ENCODE measurements at regions not wholly inside any gene's neighbourhood (a gene's known extent, or its start where the extent isn't known, plus 50 kb on each side); places are given as distances from the start of the nearest gene placed in this dataset.

GRCh38 chr7:115354925-115355324, 433.0 kb downstream of the MDFIC start:
- TF ChIP-seq EZH2phosphoT487 (IDR thresholded peaks at IDR 0.05; ENCODE audit: insufficient read depth, low read depth), result no peak
- no peak for TF ChIP-seq EZH2 (IDR thresholded peaks at IDR 0.05; ENCODE audit: insufficient read depth, poor library complexity, severe bottlenecking)
- in situ Hi-C loops (cut with MboI), result no loop called here

GRCh38 chr7:115352375-115352774, 430.5 kb downstream of the MDFIC start:
- H3K79me2 ChIP-seq (ENCODE audit: insufficient read depth), result no peaks in the 10 kb centered on the region
- no peak overlapping the region for H3K9ac ChIP-seq
- H3K9me3 ChIP-seq (ENCODE audit: low read depth), result no peaks in the 10 kb centered on the region
- 9 to 17% methylated on average over 2 of the region's 2 CpGs for WGBS, 2 experiments (ENCODE audit: low coverage in 1 of 2, low lambda C conversion rate in 2 of 2, missing lambda C conversion rate in 2 of 2)
- no peak overlapping the region for H3K4me3 ChIP-seq
- peaks cover 39% of the 10 kb centered on the region for H3K4me1 ChIP-seq (ENCODE audit: insufficient read depth)
- peaks cover 24% of the 10 kb centered on the region for H3F3A ChIP-seq (ENCODE audit: insufficient read depth)
- H4K20me1 ChIP-seq (ENCODE audit: insufficient read depth), result no peaks in the 10 kb centered on the region
- in situ Hi-C loops (cut with MboI), result no loop called here
- peak; percentile 90 for DNase-seq
- H3K4me2 ChIP-seq (ENCODE audit: unreplicated experiment), result peak overlapping the region; percentile 40
- H3K27me3 ChIP-seq (replicated peaks; ENCODE audit: insufficient read depth), result no peaks in the 10 kb centered on the region
- no peaks in the 10 kb centered on the region; the same call in 1 of the 2 replicates for H3K9me2 ChIP-seq (ENCODE audit: insufficient read depth)
- H3K36me3 ChIP-seq (ENCODE audit: low read depth), result no peaks in the 10 kb centered on the region
- peak overlapping the region; percentile 68 for H3K27ac ChIP-seq
- no peak for TF ChIP-seq EZH2 (IDR thresholded peaks at IDR 0.05; ENCODE audit: insufficient read depth, poor library complexity, severe bottlenecking)
- TF ChIP-seq EZH2phosphoT487 (IDR thresholded peaks at IDR 0.05; ENCODE audit: insufficient read depth, low read depth), result 0 out of 2 replicates have a peak, but pooled peaks have one; percentile 85
- H2AFZ ChIP-seq, result peak overlapping the region; percentile 73

More at GRCh38 chr7:115354925-115355324, 433.0 kb downstream of the MDFIC start:
- Histone ChIP-seq H3K4me2 (ENCODE audit: unreplicated experiment) (no peak overlapping the region), H4K20me1 (ENCODE audit: insufficient read depth) (no peaks in the 10 kb centered on the region), H3K27me3 (replicated peaks; ENCODE audit: insufficient read depth) (no peaks in the 10 kb centered on the region), H3F3A (ENCODE audit: insufficient read depth) (peaks cover 48% of the 10 kb centered on the region), H3K9ac (no peak overlapping the region), H3K9me3 (ENCODE audit: low read depth) (no peaks in the 10 kb centered on the region), H3K79me2 (ENCODE audit: insufficient read depth) (no peaks in the 10 kb centered on the region), H3K36me3 (ENCODE audit: low read depth) (no peaks in the 10 kb centered on the region), H3K4me1 (ENCODE audit: insufficient read depth) (peaks cover 50% of the 10 kb centered on the region), H3K27ac (no peak overlapping the region), H3K9me2 (ENCODE audit: insufficient read depth) (no peaks in the 10 kb centered on the region; the same call in 1 of the 2 replicates), H3K4me3 (no peak overlapping the region), H2AFZ (no peak overlapping the region)
- WGBS, 2 experiments (ENCODE audit: low coverage in 1 of 2, low lambda C conversion rate in 2 of 2, missing lambda C conversion rate in 2 of 2), result 98 to 100% methylated on average over 1 of the region's 1 CpG
- no peak for DNase-seq

GRCh38 chr7:115350764-115351163, 428.9 kb downstream of the MDFIC start:
- no peak for TF ChIP-seq EZH2 (IDR thresholded peaks at IDR 0.05; ENCODE audit: insufficient read depth, poor library complexity, severe bottlenecking)
- TF ChIP-seq EZH2phosphoT487 (IDR thresholded peaks at IDR 0.05; ENCODE audit: insufficient read depth, low read depth), result no peak
- WGBS, 2 experiments (ENCODE audit: low coverage in 1 of 2, low lambda C conversion rate in 2 of 2, missing lambda C conversion rate in 2 of 2), result 71% methylated on average over 1 of the region's 1 CpG

GRCh38 chr7:115349635-115350034, 427.7 kb downstream of the MDFIC start:
- no peak for DNase-seq
- no peaks in the 10 kb centered on the region for H3K79me2 ChIP-seq (ENCODE audit: insufficient read depth)
- in situ Hi-C loops (cut with MboI), result no loop called here
- H3K9ac ChIP-seq, result no peak overlapping the region
- no peaks in the 10 kb centered on the region for H3K27me3 ChIP-seq (replicated peaks; ENCODE audit: insufficient read depth)
- no peak overlapping the region for H3K4me2 ChIP-seq (ENCODE audit: unreplicated experiment)
- no peak overlapping the region for H3K4me3 ChIP-seq
- H3K36me3 ChIP-seq (ENCODE audit: low read depth), result no peaks in the 10 kb centered on the region
- no peak overlapping the region for H2AFZ ChIP-seq
- H4K20me1 ChIP-seq (ENCODE audit: insufficient read depth), result no peaks in the 10 kb centered on the region
- H3F3A ChIP-seq (ENCODE audit: insufficient read depth), result peaks cover 16% of the 10 kb centered on the region; the same call in 1 of the 2 replicates
- no peaks in the 10 kb centered on the region for H3K9me3 ChIP-seq (ENCODE audit: low read depth)
- H3K9me2 ChIP-seq (ENCODE audit: insufficient read depth), result no peaks in the 10 kb centered on the region; the same call in 1 of the 2 replicates
- peaks cover 31% of the 10 kb centered on the region for H3K4me1 ChIP-seq (ENCODE audit: insufficient read depth)
- TF ChIP-seq EZH2 (IDR thresholded peaks at IDR 0.05; ENCODE audit: insufficient read depth, poor library complexity, severe bottlenecking) (no peak), EZH2phosphoT487 (IDR thresholded peaks at IDR 0.05; ENCODE audit: insufficient read depth, low read depth) (no peak)
- H3K27ac ChIP-seq, result no peak overlapping the region
- 96 to 100% methylated on average over 1 of the region's 1 CpG for WGBS, 2 experiments (ENCODE audit: low coverage in 1 of 2, low lambda C conversion rate in 2 of 2, missing lambda C conversion rate in 2 of 2)

More at GRCh38 chr7:115350764-115351163, 428.9 kb downstream of the MDFIC start:
- Histone ChIP-seq H3K27ac (no peak overlapping the region), H3F3A (ENCODE audit: insufficient read depth) (peaks cover 20% of the 10 kb centered on the region; the same call in 1 of the 2 replicates), H2AFZ (no peak overlapping the region), H3K36me3 (ENCODE audit: low read depth) (no peaks in the 10 kb centered on the region), H3K9ac (no peak overlapping the region), H3K27me3 (replicated peaks; ENCODE audit: insufficient read depth) (no peaks in the 10 kb centered on the region), H3K79me2 (ENCODE audit: insufficient read depth) (no peaks in the 10 kb centered on the region), H3K4me3 (no peak overlapping the region), H3K4me1 (ENCODE audit: insufficient read depth) (peaks cover 32% of the 10 kb centered on the region), H4K20me1 (ENCODE audit: insufficient read depth) (no peaks in the 10 kb centered on the region), H3K9me2 (ENCODE audit: insufficient read depth) (no peaks in the 10 kb centered on the region; the same call in 1 of the 2 replicates), H3K4me2 (ENCODE audit: unreplicated experiment) (no peak overlapping the region), H3K9me3 (ENCODE audit: low read depth) (no peaks in the 10 kb centered on the region)
- in situ Hi-C loops (cut with MboI), result no loop called here
- no peak for DNase-seq

All from GM23248 (cell line).